Fibroblast of mammary gland (primary cell): ENCODE measurements at regions not wholly inside any gene's neighbourhood (a gene's known extent, or its start where the extent isn't known, plus 50 kb on each side); places are given as distances from the start of the nearest gene placed in this dataset.

Experiments used
- DNase-seq: peaks from one replicate; pipeline ENCODE4 v3.0.0-alpha.2; 2010; ENCODE audit warnings: low read depth
- H3K4me3 ChIP-seq: 2 replicates; pipeline ENCODE4 v1.5.1; 2011; ENCODE audit warnings: low read depth, mild to moderate bottlenecking, low read length, moderate library complexity; ENCODE audit not compliant: control insufficient read depth
- TF ChIP-seq, protein P1 (sequence below): conservative IDR thresholded peaks from 2 replicates; pipeline ENCODE4 v1.5.1; 2011; ENCODE audit warnings: low read depth, low read length, inconsistent platforms; ENCODE audit not compliant: control insufficient read depth, insufficient read depth

DNA sequence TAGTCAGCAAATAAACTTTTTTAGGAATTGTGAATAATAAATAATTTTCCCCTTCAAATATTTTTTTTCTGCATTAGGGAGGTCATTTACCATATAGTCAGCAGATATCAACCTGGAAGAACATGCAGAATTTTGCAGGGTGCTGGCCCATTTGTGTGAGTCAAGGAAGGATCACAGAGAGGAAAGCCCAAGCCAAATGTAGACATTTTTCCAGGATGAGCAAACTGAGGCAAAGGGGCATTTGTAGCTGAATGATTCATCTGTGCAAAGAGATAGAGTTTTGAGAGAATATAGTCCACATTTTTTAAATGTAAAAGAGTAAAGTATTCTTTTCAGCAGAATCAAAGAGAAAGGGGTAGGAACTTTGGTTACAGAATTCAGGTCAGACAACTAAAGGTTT lies 555.5 kb upstream of the MARCKS start:
- TF ChIP-seq, protein P1, sequence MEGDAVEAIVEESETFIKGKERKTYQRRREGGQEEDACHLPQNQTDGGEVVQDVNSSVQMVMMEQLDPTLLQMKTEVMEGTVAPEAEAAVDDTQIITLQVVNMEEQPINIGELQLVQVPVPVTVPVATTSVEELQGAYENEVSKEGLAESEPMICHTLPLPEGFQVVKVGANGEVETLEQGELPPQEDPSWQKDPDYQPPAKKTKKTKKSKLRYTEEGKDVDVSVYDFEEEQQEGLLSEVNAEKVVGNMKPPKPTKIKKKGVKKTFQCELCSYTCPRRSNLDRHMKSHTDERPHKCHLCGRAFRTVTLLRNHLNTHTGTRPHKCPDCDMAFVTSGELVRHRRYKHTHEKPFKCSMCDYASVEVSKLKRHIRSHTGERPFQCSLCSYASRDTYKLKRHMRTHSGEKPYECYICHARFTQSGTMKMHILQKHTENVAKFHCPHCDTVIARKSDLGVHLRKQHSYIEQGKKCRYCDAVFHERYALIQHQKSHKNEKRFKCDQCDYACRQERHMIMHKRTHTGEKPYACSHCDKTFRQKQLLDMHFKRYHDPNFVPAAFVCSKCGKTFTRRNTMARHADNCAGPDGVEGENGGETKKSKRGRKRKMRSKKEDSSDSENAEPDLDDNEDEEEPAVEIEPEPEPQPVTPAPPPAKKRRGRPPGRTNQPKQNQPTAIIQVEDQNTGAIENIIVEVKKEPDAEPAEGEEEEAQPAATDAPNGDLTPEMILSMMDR, result no peak
- H3K4me3 ChIP-seq, result no peak overlapping the region
- DNase-seq, result peak; percentile 60

DNA sequence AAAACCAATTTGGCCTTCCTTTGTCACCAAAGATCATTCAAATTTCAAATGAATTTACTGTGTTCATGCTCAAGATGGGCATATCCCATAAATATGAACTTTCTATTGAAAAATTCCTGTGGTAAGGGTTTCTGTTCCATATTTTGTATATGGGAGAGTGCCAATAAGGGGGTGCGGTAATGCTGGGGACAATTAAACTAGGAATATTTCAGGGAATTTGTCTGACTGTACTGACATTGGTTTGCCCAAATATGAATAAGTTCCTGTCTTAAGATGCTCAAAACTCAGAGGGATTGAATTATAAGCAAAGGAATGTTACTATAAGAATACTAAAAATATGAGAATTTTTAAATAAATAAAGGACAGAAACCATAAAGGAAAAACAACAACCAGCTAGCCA lies 553.0 kb upstream of the MARCKS start:
- DNase-seq, result no peak
- TF ChIP-seq, protein P1, result no peak
- no peak overlapping the region for H3K4me3 ChIP-seq

DNA sequence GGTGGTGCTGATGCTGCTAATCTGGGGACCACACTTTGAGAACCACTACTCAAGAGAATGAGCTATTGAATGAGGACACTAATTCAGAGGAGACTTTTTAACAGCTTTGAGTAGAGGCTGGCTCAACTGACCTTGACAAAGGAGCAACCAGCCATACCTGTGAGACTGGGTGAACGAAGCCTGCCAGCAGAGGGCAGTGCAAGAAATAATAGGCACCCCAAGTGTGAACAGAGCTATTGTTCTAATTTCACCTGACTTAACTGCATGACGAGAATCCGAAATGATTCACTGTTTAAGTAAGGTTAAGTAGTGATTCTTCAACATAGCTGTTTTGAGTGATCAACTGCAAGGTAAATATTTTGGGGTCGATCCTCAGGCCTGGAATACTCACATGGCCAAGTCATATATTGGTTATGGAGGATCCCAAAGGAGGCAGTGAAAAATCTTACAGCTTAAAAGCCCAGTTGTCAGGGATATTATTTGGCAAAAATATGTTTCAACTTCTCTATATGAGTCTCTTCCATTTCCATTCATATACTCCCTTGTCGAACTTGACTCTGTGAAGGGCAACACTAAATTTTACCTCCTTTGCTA lies 550.5 kb upstream of the MARCKS start:
- TF ChIP-seq, protein P1, result peak; percentile 66
- no peak overlapping the region for H3K4me3 ChIP-seq
- peak; percentile 43 for DNase-seq

DNA sequence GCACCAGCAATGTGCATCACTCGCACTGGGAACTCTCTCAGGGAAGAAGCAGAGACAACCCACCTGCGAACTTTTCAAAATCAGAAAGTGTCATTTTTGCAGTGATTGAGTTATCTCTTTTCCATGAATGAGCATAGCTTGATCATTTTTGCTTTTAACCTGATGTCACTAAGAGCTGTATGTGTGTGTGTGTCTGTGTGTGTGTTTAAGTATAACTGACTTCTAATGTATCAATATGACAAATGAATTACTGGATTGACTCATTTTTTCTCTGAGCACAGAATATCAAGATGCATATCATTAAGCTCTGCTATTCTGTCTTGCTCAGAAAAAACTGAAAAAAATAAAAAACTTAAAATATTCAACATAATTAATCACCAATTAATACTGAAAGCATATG lies 548.9 kb upstream of the MARCKS start:
- DNase-seq, result no peak
- TF ChIP-seq, protein P1, result no peak
- no peak overlapping the region for H3K4me3 ChIP-seq

DNA sequence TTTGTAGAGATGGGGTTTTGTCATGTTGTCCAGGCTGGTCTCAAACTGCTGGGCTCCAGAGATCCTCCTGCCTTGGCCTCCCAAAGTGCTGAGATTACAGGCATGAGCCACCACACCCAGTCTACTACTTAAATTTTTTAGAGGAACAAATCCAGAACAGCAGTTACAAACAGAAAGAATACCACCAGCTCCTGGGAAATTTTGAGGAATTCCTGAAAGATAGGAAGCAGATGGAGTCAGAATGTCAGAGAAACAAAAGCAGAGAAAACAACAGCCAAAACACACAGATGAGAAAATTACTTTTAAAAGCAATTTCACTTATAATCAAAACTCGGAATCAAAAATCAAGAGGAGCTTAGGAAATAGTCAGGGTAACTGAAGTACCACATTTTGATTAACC lies 543.3 kb upstream of the MARCKS start:
- TF ChIP-seq, protein P1, result no peak
- no peak overlapping the region for H3K4me3 ChIP-seq
- DNase-seq, result no peak

DNA sequence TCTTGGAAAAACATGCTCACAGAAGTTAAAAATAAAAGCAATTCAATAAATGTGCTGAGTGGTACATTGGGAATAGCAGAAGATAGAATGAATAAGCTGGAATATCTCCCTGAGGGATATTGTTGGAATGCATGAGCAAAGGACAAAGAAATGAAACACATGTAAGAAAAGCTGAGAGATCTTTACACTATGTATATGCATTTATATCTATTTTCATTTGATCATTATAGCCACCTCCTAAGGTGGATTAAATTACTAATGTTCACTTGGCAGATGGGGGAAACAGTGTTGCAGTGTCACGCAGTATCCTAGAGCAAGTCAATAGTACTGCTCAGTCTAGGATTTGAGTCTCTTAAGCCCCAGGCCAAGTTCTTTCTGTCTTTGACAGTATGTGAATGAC lies 542.0 kb upstream of the MARCKS start:
- H3K4me3 ChIP-seq, result no peak overlapping the region
- peak; percentile 35 for DNase-seq
- TF ChIP-seq, protein P1, result no peak

DNA sequence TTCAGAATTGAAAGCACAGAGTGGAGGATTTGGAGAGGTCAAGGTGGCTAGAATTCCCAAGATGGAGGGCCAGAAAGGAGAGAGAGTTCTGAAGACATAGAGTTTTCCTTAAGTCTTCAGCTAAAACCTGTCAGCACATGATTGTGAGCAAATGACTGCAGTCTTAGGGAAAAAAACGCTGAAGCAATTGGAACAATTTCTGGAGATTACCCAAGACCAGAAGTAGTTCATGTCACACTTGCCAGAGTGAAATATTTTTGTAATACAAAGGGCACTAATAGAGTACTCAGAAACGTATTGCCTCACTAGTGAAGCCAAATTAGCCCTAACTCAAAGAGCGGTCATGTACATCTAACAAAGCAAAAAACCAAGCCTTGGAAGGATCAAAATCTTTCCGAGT lies 541.3 kb upstream of the MARCKS start:
- TF ChIP-seq, protein P1, result no peak
- peak; percentile 52 for DNase-seq
- H3K4me3 ChIP-seq, result no peak overlapping the region
